ENCODE measurements at regions not wholly inside any gene's neighbourhood (a gene's known extent, or its start where the extent isn't known, plus 50 kb on each side); places are given as distances from the start of the nearest gene placed in this dataset.

DNA sequence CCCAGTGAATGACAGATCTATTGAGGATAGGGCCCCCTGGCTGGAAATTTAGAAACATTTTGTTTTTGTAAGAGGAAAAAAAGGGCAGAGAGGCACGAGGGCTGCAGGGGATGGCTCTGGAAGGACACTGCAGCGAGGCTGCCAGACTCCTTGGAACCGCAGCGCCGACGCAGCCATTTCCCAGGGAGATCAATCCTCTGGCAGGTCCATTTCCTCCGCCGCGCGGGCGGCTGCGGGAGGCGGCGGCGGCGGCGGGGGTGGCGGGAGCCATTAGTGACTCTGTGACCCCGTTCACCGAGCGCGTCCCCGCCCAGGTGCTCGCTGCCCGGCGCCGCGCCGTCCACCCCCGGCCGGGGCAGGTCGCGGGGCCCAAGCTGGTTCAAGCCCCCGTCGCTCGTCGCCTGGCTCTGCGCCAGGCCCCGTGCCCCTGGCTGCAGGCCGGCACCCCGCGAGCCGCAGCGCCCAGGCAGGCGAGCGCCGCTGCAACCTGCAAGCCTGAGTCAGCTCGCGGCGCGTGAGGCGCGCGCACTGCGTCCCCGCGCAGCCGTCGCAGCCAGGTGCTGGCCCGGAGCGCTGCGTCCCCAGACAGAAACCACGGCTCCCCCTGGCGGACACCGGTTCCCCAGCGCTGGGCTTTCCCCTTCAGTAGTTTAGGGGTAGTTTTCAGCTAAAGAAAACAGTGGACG, 192.6 kb downstream of the KATNAL1 start (continued):
- TF ChIP-seq, protein P1, sequence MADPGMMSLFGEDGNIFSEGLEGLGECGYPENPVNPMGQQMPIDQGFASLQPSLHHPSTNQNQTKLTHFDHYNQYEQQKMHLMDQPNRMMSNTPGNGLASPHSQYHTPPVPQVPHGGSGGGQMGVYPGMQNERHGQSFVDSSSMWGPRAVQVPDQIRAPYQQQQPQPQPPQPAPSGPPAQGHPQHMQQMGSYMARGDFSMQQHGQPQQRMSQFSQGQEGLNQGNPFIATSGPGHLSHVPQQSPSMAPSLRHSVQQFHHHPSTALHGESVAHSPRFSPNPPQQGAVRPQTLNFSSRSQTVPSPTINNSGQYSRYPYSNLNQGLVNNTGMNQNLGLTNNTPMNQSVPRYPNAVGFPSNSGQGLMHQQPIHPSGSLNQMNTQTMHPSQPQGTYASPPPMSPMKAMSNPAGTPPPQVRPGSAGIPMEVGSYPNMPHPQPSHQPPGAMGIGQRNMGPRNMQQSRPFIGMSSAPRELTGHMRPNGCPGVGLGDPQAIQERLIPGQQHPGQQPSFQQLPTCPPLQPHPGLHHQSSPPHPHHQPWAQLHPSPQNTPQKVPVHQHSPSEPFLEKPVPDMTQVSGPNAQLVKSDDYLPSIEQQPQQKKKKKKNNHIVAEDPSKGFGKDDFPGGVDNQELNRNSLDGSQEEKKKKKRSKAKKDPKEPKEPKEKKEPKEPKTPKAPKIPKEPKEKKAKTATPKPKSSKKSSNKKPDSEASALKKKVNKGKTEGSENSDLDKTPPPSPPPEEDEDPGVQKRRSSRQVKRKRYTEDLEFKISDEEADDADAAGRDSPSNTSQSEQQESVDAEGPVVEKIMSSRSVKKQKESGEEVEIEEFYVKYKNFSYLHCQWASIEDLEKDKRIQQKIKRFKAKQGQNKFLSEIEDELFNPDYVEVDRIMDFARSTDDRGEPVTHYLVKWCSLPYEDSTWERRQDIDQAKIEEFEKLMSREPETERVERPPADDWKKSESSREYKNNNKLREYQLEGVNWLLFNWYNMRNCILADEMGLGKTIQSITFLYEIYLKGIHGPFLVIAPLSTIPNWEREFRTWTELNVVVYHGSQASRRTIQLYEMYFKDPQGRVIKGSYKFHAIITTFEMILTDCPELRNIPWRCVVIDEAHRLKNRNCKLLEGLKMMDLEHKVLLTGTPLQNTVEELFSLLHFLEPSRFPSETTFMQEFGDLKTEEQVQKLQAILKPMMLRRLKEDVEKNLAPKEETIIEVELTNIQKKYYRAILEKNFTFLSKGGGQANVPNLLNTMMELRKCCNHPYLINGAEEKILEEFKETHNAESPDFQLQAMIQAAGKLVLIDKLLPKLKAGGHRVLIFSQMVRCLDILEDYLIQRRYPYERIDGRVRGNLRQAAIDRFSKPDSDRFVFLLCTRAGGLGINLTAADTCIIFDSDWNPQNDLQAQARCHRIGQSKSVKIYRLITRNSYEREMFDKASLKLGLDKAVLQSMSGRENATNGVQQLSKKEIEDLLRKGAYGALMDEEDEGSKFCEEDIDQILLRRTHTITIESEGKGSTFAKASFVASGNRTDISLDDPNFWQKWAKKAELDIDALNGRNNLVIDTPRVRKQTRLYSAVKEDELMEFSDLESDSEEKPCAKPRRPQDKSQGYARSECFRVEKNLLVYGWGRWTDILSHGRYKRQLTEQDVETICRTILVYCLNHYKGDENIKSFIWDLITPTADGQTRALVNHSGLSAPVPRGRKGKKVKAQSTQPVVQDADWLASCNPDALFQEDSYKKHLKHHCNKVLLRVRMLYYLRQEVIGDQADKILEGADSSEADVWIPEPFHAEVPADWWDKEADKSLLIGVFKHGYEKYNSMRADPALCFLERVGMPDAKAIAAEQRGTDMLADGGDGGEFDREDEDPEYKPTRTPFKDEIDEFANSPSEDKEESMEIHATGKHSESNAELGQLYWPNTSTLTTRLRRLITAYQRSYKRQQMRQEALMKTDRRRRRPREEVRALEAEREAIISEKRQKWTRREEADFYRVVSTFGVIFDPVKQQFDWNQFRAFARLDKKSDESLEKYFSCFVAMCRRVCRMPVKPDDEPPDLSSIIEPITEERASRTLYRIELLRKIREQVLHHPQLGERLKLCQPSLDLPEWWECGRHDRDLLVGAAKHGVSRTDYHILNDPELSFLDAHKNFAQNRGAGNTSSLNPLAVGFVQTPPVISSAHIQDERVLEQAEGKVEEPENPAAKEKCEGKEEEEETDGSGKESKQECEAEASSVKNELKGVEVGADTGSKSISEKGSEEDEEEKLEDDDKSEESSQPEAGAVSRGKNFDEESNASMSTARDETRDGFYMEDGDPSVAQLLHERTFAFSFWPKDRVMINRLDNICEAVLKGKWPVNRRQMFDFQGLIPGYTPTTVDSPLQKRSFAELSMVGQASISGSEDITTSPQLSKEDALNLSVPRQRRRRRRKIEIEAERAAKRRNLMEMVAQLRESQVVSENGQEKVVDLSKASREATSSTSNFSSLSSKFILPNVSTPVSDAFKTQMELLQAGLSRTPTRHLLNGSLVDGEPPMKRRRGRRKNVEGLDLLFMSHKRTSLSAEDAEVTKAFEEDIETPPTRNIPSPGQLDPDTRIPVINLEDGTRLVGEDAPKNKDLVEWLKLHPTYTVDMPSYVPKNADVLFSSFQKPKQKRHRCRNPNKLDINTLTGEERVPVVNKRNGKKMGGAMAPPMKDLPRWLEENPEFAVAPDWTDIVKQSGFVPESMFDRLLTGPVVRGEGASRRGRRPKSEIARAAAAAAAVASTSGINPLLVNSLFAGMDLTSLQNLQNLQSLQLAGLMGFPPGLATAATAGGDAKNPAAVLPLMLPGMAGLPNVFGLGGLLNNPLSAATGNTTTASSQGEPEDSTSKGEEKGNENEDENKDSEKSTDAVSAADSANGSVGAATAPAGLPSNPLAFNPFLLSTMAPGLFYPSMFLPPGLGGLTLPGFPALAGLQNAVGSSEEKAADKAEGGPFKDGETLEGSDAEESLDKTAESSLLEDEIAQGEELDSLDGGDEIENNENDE (IDR thresholded peaks at IDR 0.05; ENCODE audit: insufficient replicate concordance, low read length), result no peak
- TF ChIP-seq, protein P2, sequence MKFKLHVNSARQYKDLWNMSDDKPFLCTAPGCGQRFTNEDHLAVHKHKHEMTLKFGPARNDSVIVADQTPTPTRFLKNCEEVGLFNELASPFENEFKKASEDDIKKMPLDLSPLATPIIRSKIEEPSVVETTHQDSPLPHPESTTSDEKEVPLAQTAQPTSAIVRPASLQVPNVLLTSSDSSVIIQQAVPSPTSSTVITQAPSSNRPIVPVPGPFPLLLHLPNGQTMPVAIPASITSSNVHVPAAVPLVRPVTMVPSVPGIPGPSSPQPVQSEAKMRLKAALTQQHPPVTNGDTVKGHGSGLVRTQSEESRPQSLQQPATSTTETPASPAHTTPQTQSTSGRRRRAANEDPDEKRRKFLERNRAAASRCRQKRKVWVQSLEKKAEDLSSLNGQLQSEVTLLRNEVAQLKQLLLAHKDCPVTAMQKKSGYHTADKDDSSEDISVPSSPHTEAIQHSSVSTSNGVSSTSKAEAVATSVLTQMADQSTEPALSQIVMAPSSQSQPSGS (IDR thresholded peaks at IDR 0.05; ENCODE audit: low read length), result no peak
- TF ChIP-seq BCL11A (IDR thresholded peaks at IDR 0.05; ENCODE audit: low read depth in 2 of 2, low read length in 2 of 2), result no peak
- TF ChIP-seq, protein P3, sequence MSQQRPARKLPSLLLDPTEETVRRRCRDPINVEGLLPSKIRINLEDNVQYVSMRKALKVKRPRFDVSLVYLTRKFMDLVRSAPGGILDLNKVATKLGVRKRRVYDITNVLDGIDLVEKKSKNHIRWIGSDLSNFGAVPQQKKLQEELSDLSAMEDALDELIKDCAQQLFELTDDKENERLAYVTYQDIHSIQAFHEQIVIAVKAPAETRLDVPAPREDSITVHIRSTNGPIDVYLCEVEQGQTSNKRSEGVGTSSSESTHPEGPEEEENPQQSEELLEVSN (IDR thresholded peaks at IDR 0.05), result peak; percentile 57
- TF ChIP-seq YY1 (IDR thresholded peaks at IDR 0.05; ENCODE audit: low read depth, low read length), result no peak; the same call in none of the 2 replicates
- no peak for TF ChIP-seq CHD2 (IDR thresholded peaks at IDR 0.05; ENCODE audit: low read length)
- TF ChIP-seq ZNF274 (IDR thresholded peaks at IDR 0.05; ENCODE audit: borderline replicate concordance, extremely low read depth, low read length), result no peak
- TF ChIP-seq TEAD4 (IDR thresholded peaks at IDR 0.05; ENCODE audit: low read depth, low read length), result 0 out of 2 replicates have a peak, but pooled peaks have one; percentile 25
